NCI-H226 (cell line): ENCODE measurements at regions not wholly inside any gene's neighbourhood (a gene's known extent, or its start where the extent isn't known, plus 50 kb on each side); places are given as distances from the start of the nearest gene placed in this dataset.
A peak's percentile ranks its signal among the peaks of the same experiment; 100 is the strongest.
"Not testable (repeated sequence)": the region's sequence is repeated elsewhere in the genome, so short reads cannot be mapped to it uniquely, and the experiment has no call there.

Experiments used
- DNase-seq: peaks from one replicate; pipeline ENCODE4 v3.0.0-alpha.2; 2015

DNA sequence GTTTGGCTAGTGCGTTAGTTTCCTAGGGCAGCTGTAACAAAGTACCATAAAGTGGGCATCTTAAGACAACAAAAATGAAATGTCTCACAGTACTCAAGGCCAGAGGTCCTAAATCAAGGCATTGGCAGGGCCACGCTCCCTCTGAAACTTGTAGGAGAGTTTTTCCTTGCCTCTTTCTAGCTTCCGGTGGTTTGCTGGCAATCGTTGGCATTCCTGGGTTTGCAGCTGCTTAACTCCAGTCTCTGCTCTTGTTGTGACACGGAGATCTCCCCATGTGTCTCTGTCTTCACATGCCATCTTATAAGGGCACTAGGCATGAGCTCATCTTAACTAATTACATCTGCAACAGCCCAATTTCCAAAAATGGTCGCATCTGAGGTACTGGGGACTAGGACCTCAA, 362.0 kb upstream of the BOD1L1 start:
- peak; percentile 34 for DNase-seq

DNA sequence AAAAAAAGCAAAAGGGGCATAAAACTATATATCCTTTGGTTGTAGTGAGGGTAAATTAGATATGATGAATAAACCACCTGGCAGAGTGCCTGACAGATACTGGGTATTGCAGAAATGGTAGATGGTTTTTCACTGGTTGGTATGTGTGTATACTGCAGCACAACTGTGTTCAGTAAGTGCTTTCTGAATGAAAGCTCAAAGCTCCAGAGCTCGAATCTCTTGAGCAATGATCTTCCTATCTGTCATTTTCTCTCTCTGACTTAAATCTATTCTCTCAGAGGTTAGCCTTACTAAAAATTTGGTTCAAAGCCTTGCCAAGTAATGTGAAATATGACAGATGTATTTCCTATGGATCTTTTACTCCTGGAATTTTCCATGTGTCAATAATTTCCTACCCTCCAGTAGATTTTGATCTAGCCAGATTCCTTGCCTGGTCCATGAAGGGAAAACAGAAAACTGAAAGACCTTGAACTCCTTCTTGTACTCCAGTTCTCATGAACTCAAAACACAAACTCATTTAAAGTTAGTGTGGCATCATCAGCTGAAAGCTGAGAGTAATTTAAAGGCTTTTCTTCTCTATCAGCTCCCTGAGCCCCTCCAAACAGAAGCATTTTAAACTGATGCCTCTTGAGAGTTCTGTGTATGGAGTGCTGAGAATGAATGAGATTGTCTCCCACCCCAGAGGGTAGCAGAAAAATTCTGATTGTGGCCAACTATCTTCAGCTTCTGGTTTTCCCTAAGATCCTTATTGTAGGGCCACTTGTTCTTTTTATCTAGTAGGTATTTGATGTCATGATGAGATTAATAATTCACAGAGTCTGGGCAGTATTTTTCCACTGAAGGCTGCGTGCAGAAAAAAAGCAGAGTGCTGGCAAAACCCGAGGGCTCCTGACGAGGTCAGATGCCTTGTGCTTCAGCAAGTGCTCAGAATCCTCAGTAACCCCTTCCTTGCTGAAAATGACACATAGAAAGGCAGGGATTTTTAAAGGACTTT, 363.4 kb upstream of the BOD1L1 start:
- peak; percentile 44 for DNase-seq

DNA sequence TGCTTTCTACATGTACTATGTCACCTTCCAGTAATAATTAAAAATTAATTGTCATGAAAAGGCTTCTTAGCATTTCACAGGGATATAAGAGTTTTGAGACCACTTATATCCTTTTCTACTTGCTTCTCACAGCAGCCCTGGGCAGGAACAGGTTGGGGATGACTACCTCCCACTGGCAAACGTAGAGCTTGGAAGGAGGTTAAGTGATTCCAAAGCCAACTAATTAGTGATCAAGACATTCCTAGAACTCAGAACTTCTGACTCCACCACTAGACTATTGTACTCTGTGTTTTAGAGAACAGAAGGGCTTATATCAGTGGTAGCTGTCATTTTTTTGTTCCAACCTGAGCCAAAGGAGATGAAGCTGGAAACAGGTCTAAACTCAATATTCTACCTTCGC, 364.5 kb upstream of the BOD1L1 start:
- no peak for DNase-seq

DNA sequence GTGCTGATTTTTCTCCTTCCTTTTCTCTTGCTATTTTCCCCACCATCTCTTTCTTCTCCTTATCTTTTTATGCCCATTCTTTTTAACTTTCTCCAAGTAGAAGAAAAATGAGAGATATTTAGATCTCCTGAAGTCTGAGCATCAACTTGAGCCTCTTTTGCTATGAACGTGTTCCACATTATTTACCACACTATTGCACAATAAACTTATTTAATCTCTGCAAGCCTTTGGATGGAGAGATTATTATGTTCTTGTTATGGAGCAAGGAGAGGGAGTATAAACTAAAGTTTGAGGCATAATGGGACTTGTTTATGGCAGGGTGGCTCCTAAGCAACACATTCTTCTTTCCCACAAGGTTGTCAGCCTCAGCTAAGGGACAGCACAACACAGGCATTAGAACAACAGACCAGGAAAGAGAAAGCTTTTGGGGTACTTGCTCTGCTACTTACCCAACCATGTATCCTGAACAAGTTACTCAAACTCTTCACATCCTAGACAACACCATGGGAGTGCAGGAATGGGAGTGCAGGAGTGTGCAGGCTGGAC, 365.5 kb upstream of the BOD1L1 start:
- no peak for DNase-seq

DNA sequence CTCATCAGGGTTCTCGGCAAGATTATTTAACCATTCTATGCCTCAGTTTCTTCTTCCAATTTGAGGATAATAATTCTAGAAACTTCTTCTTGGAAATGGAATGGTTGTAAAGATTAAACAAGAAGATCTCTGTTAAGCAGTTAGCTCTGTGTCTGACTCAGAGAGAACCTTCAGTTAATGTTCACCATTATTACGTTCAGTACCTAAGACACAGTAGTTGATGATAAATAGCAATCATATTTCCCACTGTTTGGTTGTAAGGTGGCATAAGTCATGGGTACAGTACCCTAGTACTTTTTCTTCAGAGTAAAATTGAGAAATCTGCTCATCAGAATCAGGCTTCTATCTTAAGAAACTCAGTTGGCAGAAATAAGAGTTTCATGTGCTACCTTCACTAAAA, 366.5 kb upstream of the BOD1L1 start:
- no peak for DNase-seq

DNA sequence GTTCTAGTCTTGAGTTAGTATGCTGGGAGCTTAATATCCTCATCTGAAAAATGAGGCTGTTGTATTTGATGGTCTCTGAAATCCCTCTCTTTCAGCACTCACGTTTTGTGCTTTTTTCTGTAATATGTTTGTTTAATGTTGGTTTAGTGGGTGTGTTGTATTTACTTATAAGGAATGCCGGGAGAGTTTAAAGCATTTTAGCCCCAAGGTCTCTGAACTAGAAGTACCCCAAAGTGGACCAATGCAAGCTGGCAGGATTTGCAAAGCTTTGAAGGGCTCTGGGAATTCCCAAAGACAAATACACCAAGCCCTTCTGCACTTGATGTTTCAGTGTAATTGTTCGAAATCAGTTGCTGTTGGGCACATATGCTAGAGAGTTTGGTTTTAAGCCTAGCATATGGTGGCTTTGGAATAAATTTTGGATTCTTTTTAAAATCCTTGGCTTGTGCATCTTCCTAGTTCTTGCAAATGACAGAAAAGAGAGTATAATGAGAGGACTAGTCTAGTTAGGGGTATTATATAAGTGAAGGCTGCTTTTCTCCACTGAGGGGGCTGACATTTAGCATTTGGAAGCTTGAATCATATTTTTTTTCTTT, 371.4 kb upstream of the BOD1L1 start:
- DNase-seq, result no peak

DNA sequence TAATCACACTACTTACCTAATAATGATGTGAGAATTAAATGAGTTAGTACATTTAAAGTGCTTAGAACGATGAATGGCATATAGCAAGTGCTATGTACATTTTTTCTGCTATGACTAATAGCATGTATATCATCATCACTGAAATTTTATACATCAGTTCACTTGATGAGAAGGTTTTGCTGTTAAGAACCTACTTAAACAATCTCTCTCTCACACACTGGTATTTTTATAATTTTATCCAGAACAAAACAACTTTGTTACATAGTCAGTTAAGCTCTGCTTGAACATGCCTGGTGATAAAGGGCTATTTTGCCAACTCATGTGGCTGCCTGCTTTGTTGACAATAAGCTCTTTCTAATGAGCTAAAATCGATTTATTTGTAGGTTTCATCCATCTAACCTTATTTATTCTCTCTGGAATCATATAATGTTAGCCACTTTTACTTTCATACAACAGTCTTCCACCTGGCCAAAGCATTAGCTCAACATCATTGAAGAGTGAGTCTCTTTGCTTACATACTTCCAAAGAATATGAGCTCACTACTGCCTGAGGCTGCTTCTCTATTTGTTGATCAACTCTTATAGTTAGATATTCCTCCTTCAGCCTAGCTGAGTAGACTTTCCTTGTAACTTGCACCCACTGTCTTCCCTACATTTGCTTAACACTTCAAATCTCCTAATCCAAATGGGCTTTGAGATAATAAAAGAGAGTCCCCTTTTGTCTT, 372.7 kb upstream of the BOD1L1 start:
- DNase-seq, result no peak

DNA sequence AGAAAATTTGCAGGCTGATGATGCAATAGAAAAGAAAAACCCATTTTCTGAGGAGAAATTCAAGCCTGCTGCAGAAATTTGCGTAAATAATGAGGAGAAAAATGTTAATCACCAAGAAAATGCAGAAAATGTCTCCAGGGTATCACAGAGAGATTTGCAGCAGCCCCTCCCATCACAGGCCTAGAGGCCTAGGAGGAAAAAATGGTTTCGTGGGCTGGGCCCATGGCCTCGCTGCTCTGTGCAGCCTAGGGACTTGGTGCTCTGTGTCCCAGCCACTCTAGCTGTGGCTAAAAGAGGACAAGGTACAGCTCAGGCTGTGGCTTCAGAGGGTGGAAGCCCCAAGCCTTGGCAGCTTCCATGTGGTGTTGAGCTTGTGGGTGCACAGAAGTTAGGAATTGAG, 374.8 kb upstream of the BOD1L1 start:
- not testable (repeated sequence) for DNase-seq

DNA sequence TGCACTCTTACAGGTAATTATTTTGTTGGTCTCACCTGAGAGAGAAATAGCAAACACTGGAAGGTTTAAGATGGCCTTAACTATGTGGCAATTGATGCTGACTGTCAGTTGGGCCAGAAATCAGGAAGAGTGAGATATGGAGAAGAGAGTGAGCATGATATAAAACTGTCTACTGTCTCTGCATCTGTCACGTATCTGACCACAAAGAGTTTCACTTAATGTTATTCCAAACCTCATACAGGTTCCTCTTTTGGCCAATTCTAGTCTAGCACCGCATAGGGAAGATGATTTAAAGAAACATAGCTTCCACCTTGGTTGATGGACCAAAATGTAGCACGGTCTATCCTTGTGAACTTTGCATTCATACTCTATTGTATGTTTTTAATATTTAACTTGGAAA, 381.0 kb upstream of the BOD1L1 start:
- DNase-seq, result no peak

DNA sequence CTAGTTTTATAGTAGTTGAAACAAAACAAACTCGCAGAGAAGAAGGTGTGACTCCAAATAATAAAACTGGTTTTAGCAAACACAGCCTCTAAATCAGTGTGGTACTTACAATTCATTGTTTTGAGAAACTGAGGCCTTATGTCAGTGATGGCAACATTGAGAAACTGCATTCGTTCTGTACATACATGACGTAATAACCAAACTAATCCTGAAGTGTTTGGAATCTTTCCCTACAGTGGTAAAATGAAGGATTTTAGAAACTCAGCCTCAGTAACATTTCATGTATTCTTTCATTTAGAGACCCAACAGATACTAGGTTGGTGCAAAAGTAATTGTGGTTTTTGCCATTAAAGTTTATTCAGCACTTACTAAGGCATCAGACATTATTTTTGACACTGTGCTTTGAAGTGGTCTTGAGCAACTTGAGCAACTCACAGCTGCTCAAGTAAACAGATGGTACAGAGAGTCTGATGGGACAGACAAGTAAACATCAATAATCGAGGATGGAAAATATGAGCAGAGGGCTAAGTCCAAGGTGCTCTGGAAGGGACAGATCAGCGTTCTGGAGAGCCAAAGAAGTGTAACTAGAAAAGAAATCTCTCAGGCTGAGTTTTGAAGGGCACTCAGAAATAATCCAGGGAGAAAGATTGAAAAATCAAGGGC, 390.8 kb upstream of the BOD1L1 start:
- no peak for DNase-seq

DNA sequence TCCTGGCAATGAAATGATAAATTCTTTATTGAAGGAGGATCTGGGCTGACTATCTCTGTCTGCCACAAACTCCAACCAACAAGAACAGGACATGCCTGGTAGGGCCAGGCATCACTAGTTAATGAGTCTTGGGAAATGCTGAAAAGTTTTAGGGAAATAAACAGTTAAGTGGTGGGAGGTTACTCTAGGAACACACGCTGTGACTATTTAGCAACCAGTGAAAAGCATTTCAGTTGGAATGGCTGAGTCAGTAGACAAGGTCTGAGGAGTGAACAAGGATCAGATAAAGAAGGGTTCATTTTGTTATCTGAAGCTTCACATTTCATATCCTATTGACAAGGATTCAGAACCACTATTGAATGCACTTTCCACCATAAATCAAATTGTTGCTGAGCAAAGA, 394.9 kb upstream of the BOD1L1 start:
- peak; percentile 58 for DNase-seq

DNA sequence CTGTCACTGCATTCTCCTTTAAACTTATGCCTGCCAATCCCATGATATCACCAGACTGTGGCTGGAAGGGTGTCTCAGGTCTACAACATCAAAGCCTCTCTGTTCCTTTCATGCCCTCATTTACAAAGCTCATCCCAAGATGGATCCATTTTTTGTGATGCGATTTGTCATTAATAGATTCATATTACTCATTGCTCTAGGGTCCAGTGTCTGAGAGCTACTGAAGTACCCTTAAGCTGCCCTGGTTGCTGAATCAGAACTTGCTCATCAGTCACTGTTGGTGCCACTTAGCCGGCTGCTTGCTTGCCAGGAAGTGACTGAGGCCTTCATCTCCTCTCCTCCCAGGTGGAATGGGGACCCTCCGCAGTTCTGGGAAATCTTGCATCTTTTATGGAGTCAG, 395.5 kb upstream of the BOD1L1 start:
- no peak for DNase-seq

DNA sequence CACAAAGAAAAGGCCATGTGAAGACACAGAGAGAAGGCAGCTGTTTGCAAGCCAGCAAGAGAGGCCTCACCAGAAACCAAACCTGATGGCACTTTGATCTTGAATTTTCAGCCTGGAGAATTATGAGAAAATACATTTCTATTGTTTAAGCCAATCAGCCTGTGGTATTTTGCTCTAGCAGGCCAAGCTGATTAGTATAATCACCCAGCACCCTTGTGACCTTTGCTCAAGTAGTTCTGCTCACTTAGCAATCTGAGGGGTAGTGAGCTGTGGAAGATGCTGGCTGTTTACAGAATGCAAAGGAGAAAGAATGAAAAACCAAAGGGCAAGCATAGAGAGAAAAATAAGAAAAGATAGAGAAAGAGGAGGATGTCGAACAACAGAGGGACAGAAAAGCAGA, 396.4 kb upstream of the BOD1L1 start:
- no peak for DNase-seq

DNA sequence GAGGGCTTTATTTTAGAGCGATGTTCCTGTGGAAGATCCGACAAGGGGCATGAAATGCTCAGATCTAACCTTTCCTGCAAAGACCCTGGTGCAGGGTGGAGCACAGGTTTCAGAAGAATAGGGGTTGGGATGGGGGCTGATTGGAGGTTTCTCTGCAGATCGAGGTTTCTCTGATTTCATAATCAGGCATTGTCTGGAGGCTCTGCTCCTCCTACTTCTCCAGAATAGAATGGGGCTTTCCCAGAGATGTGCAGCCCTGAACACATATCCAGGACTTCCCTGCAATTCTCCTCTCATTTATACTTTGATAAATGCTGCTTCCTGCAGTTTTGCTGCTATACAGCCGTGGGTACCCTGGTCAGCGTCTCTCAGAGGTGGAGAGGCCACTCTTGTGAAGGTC, 397.6 kb upstream of the BOD1L1 start:
- DNase-seq, result peak; percentile 22

DNA sequence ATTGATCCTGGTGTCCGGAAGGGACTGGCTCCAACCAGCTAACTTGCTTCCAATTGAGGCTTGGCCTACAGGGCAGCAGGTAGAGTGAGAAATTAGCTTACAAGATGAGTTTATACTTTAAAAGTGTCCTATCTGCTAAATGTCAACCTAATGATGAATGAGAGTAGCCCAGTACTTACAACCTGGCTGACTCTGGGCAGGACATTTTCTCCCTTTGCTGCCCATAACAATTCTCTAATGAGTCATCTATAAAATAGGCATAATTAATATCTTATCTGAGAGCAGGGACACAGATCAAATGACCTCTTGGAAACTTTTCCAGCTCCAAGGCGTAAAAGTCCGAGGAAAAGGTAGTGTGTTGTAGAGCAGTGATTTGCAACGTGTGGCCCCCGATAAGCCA, 398.4 kb upstream of the BOD1L1 start:
- no peak for DNase-seq

DNA sequence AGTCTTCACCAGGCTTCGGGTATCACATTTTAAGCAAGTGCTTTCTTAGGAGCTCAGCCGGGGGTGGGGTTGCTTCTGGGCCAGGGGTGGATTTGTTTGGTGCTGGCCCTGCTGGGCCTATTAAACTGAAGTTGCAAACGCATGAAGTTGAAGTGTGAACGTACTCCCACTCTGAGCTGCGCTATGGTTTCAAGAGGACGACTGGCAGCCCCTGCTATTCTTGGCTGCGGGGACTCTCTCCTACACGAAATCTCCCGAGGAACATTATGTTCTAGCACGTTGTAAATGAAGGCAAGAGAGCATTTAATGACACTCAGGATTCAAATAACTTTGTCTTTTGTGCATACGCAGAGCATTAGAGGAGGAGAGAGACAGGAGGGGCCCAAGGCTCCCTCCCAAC, 401.3 kb upstream of the BOD1L1 start:
- DNase-seq, result no peak

DNA sequence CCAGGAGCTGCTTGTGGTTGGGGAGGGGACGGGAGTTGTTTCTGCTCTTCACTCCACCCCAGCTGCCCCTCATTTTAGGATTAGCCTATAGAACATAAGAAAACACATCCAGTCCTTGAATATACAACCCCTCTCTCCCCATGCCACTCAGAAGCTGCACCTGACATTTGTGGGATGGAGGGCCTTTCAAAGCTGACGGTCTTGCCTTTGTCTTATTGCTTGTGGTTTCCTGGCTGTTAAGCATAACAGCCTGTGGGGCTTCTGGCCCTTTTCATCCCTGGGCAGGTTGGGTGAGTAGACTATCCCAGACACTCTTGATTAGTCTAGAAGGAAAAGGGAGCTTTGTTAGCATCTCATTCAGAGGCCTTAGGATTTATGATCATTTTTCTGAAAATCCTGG, 407.6 kb upstream of the BOD1L1 start:
- no peak for DNase-seq

DNA sequence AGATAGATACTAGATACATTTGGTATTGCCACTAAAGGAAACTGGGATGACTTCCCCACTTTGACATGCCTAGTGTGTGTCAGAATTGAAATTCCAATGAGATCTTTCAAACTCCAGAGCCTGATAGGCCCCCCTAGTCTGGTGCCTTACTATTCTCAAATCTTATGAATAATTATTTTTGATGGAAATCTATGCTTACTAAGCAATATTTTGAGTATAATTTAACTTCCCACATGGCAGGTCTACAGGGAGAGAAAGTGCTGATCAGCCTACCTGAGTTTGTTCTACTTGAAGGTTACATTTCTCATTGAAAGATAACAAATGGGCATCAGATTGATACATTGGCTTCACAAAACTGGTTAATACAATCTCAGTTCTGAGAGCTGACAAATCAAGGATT, 415.7 kb upstream of the BOD1L1 start:
- DNase-seq, result no peak

DNA sequence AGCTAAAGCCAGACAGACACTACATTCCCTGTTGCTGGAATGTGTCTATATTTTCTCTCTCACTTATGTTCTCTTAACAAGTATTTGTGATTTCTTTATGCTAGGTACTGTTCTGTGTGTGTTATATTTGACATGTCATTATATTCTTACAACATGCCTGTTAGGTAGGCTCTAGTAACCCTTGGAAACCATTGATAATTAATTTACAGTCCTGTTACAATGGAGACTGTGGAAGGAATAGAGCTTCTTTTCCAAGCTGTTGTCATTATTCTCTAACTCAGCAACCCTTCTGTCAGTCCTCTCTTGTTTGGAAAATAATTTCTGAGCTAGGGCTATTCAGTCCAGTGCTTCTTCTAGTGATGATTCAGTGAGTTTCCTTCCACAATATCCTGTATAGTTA, 419.1 kb upstream of the BOD1L1 start:
- no peak for DNase-seq

DNA sequence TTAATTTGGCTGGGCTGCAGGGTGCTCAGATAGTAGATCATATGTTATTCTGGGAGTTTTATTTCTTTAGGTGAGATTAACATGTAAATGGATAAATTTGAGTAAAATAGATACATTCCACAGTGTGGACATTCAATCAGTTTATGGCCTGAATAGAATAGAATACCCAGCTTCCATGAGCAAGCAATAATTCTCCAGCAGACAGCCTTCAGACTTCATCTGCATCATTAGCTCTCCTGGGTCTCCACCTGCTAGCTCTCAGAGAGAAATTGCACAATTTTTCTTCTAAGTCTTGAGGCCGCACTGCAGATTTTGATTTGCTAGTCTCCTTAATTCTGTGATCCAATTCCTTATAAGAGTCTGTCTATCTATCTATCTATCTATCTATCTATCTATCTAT, 420.3 kb upstream of the BOD1L1 start:
- DNase-seq, result no peak

DNA sequence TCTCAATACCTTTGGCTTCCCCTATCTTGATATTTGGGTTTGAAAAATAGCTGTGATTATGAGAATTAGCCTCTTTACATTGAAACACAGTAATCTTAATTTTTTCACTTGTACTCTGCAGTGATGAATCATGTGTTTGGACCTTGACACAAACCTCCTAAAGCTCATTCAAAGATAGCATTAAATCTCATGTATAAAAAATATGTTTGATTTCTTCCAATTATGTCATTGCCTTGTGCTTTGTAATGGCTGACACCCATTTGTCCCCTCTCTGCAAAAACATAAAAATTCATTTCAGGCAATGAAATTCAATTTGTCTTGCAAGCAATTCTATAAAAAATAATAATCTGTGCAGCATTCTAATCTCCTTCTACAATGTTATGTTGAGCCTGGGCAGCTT, 422.4 kb upstream of the BOD1L1 start:
- DNase-seq, result no peak

DNA sequence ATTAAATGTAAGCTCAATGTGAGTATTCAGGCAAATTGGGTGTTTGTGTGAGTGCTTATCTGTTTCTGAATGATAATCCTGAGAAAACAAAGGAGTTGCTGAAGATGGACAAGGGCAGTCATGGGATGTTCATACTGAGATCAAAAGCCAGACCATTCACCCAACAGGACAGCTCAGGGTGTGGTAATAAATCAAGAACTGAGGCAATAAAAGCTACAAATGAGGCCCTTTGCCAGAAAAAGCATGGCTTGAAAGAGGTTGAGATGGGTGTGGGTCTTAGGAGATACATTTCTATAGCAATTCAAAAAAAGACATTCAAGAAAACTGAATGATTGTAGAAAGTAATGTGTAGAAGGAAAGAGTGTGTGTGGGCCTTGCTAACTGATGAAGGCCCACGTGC, 425.8 kb upstream of the BOD1L1 start:
- no peak for DNase-seq

DNA sequence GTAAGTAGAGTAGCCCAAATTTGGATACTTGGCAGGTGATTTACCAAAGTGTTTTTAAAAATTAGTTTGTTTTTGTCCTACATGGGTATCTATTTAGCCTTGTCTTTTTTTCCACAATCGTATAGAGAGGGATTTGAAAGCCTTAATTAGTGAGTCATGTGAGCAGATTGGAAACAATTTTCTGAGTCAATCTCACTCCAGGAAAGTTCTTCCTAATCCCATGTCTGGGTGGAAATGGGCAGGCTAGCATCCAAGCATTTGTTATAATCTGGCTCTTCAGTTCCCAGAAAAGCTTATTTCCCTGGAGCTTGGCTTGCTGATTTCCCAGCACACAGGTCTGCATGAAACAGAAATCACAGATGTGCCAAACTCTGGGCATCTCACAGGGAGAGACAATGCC, 426.9 kb upstream of the BOD1L1 start:
- no peak for DNase-seq
